GM19023 (cell line): ENCODE measurements at regions not wholly inside any gene's neighbourhood (a gene's known extent, or its start where the extent isn't known, plus 50 kb on each side); places are given as distances from the start of the nearest gene placed in this dataset.

Source experiments
- ATAC-seq: cut with Tn5 transposase; IDR thresholded peaks from one replicate; pipeline ENCODE4 v1.9.1; 2021; ENCODE audit warnings: mild to moderate bottlenecking, moderate library complexity; ENCODE audit not compliant: unreplicated experiment

- peak; percentile 85 for ATAC-seq
Measured at GRCh38 chr2:17309741-17310339, 208.4 kb downstream of the RAD51AP2 start.

GRCh38 chr2:17309181-17309580 is 209.1 kb downstream of the RAD51AP2 start:
- ATAC-seq = no peak

GRCh38 chr2:17306706-17307105 is 211.5 kb downstream of the RAD51AP2 start:
- ATAC-seq = no peak

GRCh38 chr2:17306219-17306618 is 212.0 kb downstream of the RAD51AP2 start:
- ATAC-seq = no peak

- ATAC-seq = no peak
Measured at GRCh38 chr2:17303521-17303920, 214.7 kb downstream of the RAD51AP2 start.

GRCh38 chr2:17303054-17303453 is 215.2 kb downstream of the RAD51AP2 start:
- no peak for ATAC-seq

GRCh38 chr2:17302281-17302680 is 216.0 kb downstream of the RAD51AP2 start:
- ATAC-seq = no peak

- ATAC-seq = no peak
Measured at GRCh38 chr2:17301437-17301836, 216.8 kb downstream of the RAD51AP2 start.

- ATAC-seq = no peak
Measured at GRCh38 chr2:17299891-17300540, 218.2 kb downstream of the RAD51AP2 start.

- no peak for ATAC-seq
Measured at GRCh38 chr2:17298453-17298852, 219.8 kb downstream of the RAD51AP2 start.

GRCh38 chr2:17296686-17297085 is 221.6 kb downstream of the RAD51AP2 start:
- no peak for ATAC-seq

GRCh38 chr2:17289669-17290068 is 228.6 kb downstream of the RAD51AP2 start:
- ATAC-seq = no peak

- no peak for ATAC-seq
Measured at GRCh38 chr2:17287183-17287582, 231.1 kb downstream of the RAD51AP2 start.

GRCh38 chr2:17282826-17283225 is 235.4 kb downstream of the RAD51AP2 start:
- ATAC-seq = no peak

- ATAC-seq = no peak
Measured at GRCh38 chr2:17282245-17282644, 236.0 kb downstream of the RAD51AP2 start.

GRCh38 chr2:17276220-17276619 is 242.0 kb downstream of the RAD51AP2 start:
- ATAC-seq = no peak

GRCh38 chr2:17272652-17273525 is 245.4 kb downstream of the RAD51AP2 start:
- ATAC-seq = peak; percentile 81

- no peak for ATAC-seq
Measured at GRCh38 chr2:17272170-17272569, 246.1 kb downstream of the RAD51AP2 start.

GRCh38 chr2:17271416-17271815 is 246.8 kb downstream of the RAD51AP2 start:
- no peak for ATAC-seq

GRCh38 chr2:17270894-17271293 is 247.3 kb downstream of the RAD51AP2 start:
- no peak for ATAC-seq

- no peak for ATAC-seq
Measured at GRCh38 chr2:17263570-17263968, 254.7 kb downstream of the RAD51AP2 start.
